OCI-LY7 (cell line): ENCODE measurements at regions not wholly inside any gene's neighbourhood (a gene's known extent, or its start where the extent isn't known, plus 50 kb on each side); places are given as distances from the start of the nearest gene placed in this dataset.

Experiments
- BruUV-seq: library from RNA; stranded (reverse); fragments of 400-500 nt; replicated peaks from 2 replicates; lab custom pipeline; 2021; lab: Mats Ljungman, UMichigan
- CTCF ChIA-PET: fragments of 300-600 bp; sonication (Branson Sonifier 250); formaldehyde crosslinking; loops from one replicate; lab custom pipeline; 2022; ENCODE audit warnings: antibody characterized with exemption; ENCODE audit not compliant: unreplicated experiment; lab: Charles Lee
- POLR2A ChIA-PET: fragments of 300-600 bp; sonication (Branson Sonifier 250); formaldehyde crosslinking; loops from one replicate; lab custom pipeline; 2022; ENCODE audit warnings: antibody characterized with exemption; lab: Charles Lee
- DNase-seq: peaks from one replicate; pipeline ENCODE4 v3.0.0-alpha.2; 2015; ENCODE audit warnings: low spot score
- H2AFZ ChIP-seq: fragments of 200-600 bp; sonication (generic), shearing (Covaris generic); 2 replicates; pipeline ENCODE4 v1.6.1; 2014; ENCODE audit warnings: mild to moderate bottlenecking, antibody characterized with exemption, low read length, moderate library complexity
- H3K27ac ChIP-seq: fragments of 200-600 bp; sonication (generic); 2 replicates; pipeline ENCODE4 v1.5.1; 2014; ENCODE audit warnings: mixed run types, low read depth, mild to moderate bottlenecking, moderate library complexity, low read length, inconsistent platforms; ENCODE audit not compliant: poor library complexity, severe bottlenecking
- H3K36me3 ChIP-seq: fragments of 200-600 bp; sonication (generic); 2 replicates; pipeline ENCODE4 v1.6.1; 2014; ENCODE audit warnings: mild to moderate bottlenecking, antibody characterized with exemption, low read length, moderate library complexity, mixed read lengths; ENCODE audit not compliant: insufficient read depth
- H3K4me1 ChIP-seq: fragments of 200-600 bp; sonication (generic); 2 replicates; pipeline ENCODE4 v1.5.1; 2014; ENCODE audit warnings: mild to moderate bottlenecking, low read length; ENCODE audit not compliant: insufficient read depth, poor library complexity, severe bottlenecking
- H3K4me2 ChIP-seq: fragments of 200-600 bp; sonication (generic); 2 replicates; pipeline ENCODE4 v1.6.1; 2014; ENCODE audit warnings: mild to moderate bottlenecking, low read length
- H3K4me3 ChIP-seq: fragments of 200-600 bp; sonication (generic); 2 replicates; pipeline ENCODE4 v1.5.1; 2014; ENCODE audit warnings: mild to moderate bottlenecking, low read depth, low read length; ENCODE audit not compliant: poor library complexity, severe bottlenecking
- H3K79me2 ChIP-seq: fragments of 200-600 bp; sonication (generic); 2 replicates; pipeline ENCODE4 v1.6.1; 2016; ENCODE audit warnings: low read depth, mild to moderate bottlenecking, low read length, moderate library complexity, mixed read lengths; ENCODE audit not compliant: insufficient read depth
- H3K9me2 ChIP-seq: fragments of 200-600 bp; sonication (generic); 2 replicates; pipeline ENCODE4 v1.6.1; 2016; ENCODE audit warnings: mild to moderate bottlenecking, low read length, mixed read lengths; ENCODE audit not compliant: insufficient read depth
- H3K9me3 ChIP-seq: fragments of 200-600 bp; sonication (generic); 2 replicates; pipeline ENCODE4 v1.6.1; 2014; ENCODE audit warnings: mild to moderate bottlenecking, mixed run types, low read length, mixed read lengths
- H4K20me1 ChIP-seq: fragments of 200-600 bp; sonication (generic); 2 replicates; pipeline ENCODE4 v1.6.1; 2014; ENCODE audit warnings: mild to moderate bottlenecking, antibody characterized with exemption, low read length, moderate library complexity, mixed read lengths; ENCODE audit not compliant: insufficient read depth
- CTCF ChIP-seq: fragments of 200-600 bp; sonication (generic); conservative IDR thresholded peaks from 2 replicates; pipeline ENCODE4 v1.5.1; 2014; ENCODE audit warnings: mild to moderate bottlenecking, antibody characterized with exemption, low read length, moderate library complexity, mixed read lengths
- EZH2phosphoT487 ChIP-seq: fragments of 200-600 bp; sonication (generic); IDR thresholded peaks from 2 replicates; pipeline ENCODE4 v1.6.1; 2018; ENCODE audit warnings: low read depth, borderline replicate concordance, mild to moderate bottlenecking, mixed run types, antibody characterized with exemption, low read length, moderate library complexity, mixed read lengths
- intact Hi-C: fragments of 100-400 bp; cut with micrococcal nuclease; formaldehyde crosslinking; loops from one replicate; pipeline ENCODE4 v1.10.0; 2022; ENCODE audit not compliant: unreplicated experiment

GRCh38 chr6:11313207-11313606 is 80.7 kb upstream of the NEDD9 start:
- Histone ChIP-seq H3K79me2 (no peaks in the 10 kb centered on the region), H3K4me2 (no peak overlapping the region), H2AFZ (no peak overlapping the region), H3K27ac (no peak overlapping the region), H3K36me3 (no peaks in the 10 kb centered on the region), H3K4me3 (no peak overlapping the region), H3K4me1 (no peaks in the 10 kb centered on the region), H4K20me1 (no peaks in the 10 kb centered on the region), H3K9me2 (no peaks in the 10 kb centered on the region), H3K9me3 (no peaks in the 10 kb centered on the region)
- intact Hi-C loops = no loop called here
- no peak for TF ChIP-seq CTCF
- no peak for TF ChIP-seq EZH2phosphoT487
- no TSS peak for BruUV-seq
- POLR2A ChIA-PET = no interaction called here
- DNase-seq = no peak
- CTCF ChIA-PET = no interaction called here

DNA sequence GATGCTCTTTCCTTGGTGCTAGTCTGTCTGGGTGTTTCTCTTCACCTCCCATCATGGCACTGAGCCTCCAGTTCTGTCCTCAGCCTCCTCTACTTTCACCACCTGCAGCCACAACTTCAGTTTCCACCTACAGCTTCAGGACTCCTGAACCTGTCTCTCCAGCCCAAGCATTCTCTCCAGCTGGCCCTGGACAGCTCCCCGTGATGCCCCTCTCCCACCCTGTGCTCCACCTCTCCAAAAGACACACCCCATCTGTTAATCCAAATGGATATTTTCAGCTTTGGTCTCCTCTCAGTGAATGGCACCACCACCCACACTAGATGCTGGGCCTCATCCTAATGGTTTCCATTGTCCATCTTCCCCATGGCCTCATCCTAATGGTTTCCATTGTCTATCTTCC is 79.5 kb upstream of the NEDD9 start:
- no TSS peak for BruUV-seq
- Histone ChIP-seq H3K79me2 (no peaks in the 10 kb centered on the region), H3K4me2 (no peak overlapping the region), H3K4me1 (no peaks in the 10 kb centered on the region), H3K4me3 (no peak overlapping the region), H3K27ac (no peak overlapping the region), H3K36me3 (no peaks in the 10 kb centered on the region), H4K20me1 (no peaks in the 10 kb centered on the region), H2AFZ (no peak overlapping the region), H3K9me2 (no peaks in the 10 kb centered on the region), H3K9me3 (no peaks in the 10 kb centered on the region)
- no peak for DNase-seq
- ChIA-PET POLR2A (no interaction called here), CTCF (no interaction called here)
- intact Hi-C loops = no loop called here
- TF ChIP-seq EZH2phosphoT487 (no peak), CTCF (no peak)

DNA sequence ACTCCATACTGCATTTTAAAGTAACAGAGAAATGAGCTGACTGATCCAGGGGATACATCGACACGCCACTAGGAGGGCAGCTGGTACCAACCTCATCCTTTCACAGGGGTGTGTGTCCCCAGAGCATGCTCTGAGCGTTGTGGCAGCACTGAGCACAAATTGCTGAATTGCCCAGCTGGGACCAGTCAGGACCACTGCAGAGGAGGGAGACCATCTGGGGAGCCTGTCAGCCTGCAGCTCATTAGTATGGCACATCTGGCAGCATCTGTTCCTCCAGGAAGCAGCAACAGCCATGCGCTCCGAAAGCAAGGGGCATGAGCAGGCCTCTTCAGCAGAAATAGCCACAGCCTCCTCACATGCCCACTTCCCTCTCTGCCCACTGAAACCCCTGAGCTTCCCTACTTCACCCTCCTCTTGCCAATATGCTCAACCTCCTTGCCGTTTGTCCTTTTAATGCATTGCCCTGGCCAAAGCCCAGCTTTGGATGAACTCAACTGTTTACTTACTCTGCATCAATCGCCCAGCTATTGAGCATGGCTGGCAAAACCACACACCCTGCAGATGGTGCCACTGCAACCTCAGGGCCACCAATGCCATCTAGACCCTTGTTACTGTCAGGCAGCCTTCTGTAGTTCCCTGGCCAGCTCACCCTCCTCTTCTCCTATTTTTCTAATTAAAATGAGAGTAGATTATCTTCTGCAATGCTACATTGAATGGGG is 77.6 kb upstream of the NEDD9 start:
- no TSS peak for BruUV-seq
- peak; percentile 16 for DNase-seq
- no peak overlapping the region for H2AFZ ChIP-seq
- no peaks in the 10 kb centered on the region for H3K9me3 ChIP-seq
- H4K20me1 ChIP-seq = no peaks in the 10 kb centered on the region
- no peak overlapping the region for H3K4me2 ChIP-seq
- H3K36me3 ChIP-seq = no peaks in the 10 kb centered on the region
- H3K27ac ChIP-seq = no peak overlapping the region
- H3K9me2 ChIP-seq = no peaks in the 10 kb centered on the region
- intact Hi-C loops = no loop called here
- TF ChIP-seq CTCF (no peak), EZH2phosphoT487 (no peak)
- ChIA-PET POLR2A (interaction anchor here (0.6 to 1.4 kb wide), 4 partner anchors 12 to 192 kb away, joined by 3 to 4 read pairs (median 4); no protein-coding TSS in a partner anchor), CTCF (interaction anchor here (0.8 kb wide), 1 partner anchor 36 kb away, joined by 3 read pairs; no protein-coding TSS in a partner anchor)
- H3K4me3 ChIP-seq = no peak overlapping the region
- H3K79me2 ChIP-seq = no peaks in the 10 kb centered on the region
- H3K4me1 ChIP-seq = no peaks in the 10 kb centered on the region
